GM12873 (cell line): ENCODE measurements at regions not wholly inside any gene's neighbourhood (a gene's known extent, or its start where the extent isn't known, plus 50 kb on each side); places are given as distances from the start of the nearest gene placed in this dataset.

Experiments used
- CTCF ChIP-seq: IDR thresholded peaks from 2 replicates; pipeline ENCODE4 v1.5.1; 2012; ENCODE audit warnings: low read depth, mild to moderate bottlenecking, moderate library complexity, low read length, control low read depth; ENCODE audit not compliant: insufficient read depth; ENCODE audit errors: missing control alignments

- TF ChIP-seq CTCF, result no peak
These were observed 128.8 kb downstream of the NUFIP1 start for GRCh38 chr13:44860454-44860853.

GRCh38 chr13:44857736-44858135 lies 131.5 kb downstream of the NUFIP1 start:
- TF ChIP-seq CTCF, result no peak

- TF ChIP-seq CTCF, result no peak
These were observed 132.2 kb downstream of the NUFIP1 start for GRCh38 chr13:44857061-44857460.

- TF ChIP-seq CTCF, result no peak
These were observed 133.4 kb downstream of the NUFIP1 start for GRCh38 chr13:44855860-44856259.

- no peak for TF ChIP-seq CTCF
These were observed 134.8 kb downstream of the NUFIP1 start for GRCh38 chr13:44854313-44855060.

GRCh38 chr13:44853641-44854040 lies 135.6 kb downstream of the NUFIP1 start:
- TF ChIP-seq CTCF, result no peak

- no peak for TF ChIP-seq CTCF
These were observed 140.2 kb downstream of the NUFIP1 start for GRCh38 chr13:44848920-44849676.
